SU-DHL-6 (cell line): ENCODE measurements at regions not wholly inside any gene's neighbourhood (a gene's known extent, or its start where the extent isn't known, plus 50 kb on each side); places are given as distances from the start of the nearest gene placed in this dataset.

Experiments
- H2AFZ ChIP-seq: fragments of 200-600 bp; sonication (generic); 2 replicates; pipeline ENCODE4 v1.6.1; 2014; ENCODE audit warnings: low read depth, mild to moderate bottlenecking, moderate library complexity, mixed read lengths, antibody characterized with exemption, low read length; ENCODE audit not compliant: severe bottlenecking
- H3F3A ChIP-seq: fragments of 200-600 bp; shearing (Covaris generic); 2 replicates; pipeline ENCODE4 v1.6.0; 2016; ENCODE audit warnings: antibody characterized with exemption, mild to moderate bottlenecking; ENCODE audit not compliant: insufficient read depth
- H3K27ac ChIP-seq: fragments of 200-600 bp; sonication (generic); 2 replicates; pipeline ENCODE4 v1.5.1; 2016; ENCODE audit warnings: low read depth, mild to moderate bottlenecking, low read length, moderate library complexity, mixed read lengths
- H3K27me3 ChIP-seq: fragments of 200-600 bp; sonication (generic), shearing (Covaris generic); 2 replicates; pipeline ENCODE4 v1.6.0; 2014; ENCODE audit warnings: mild to moderate bottlenecking, low read length
- H3K36me3 ChIP-seq: fragments of 200-600 bp; sonication (generic); 2 replicates; pipeline ENCODE4 v1.6.1; 2014; ENCODE audit warnings: mild to moderate bottlenecking, low read length, mixed read lengths
- H3K4me2 ChIP-seq: fragments of 300-600, 200-600 bp; shearing (Covaris generic), sonication (generic); 2 replicates; pipeline ENCODE4 v1.6.0; 2014; ENCODE audit warnings: low read length, low read depth, mild to moderate bottlenecking; ENCODE audit not compliant: poor library complexity, severe bottlenecking
- H3K4me3 ChIP-seq: fragments of 200-600 bp; sonication (generic); 2 replicates; pipeline ENCODE4 v1.5.1; 2014; ENCODE audit warnings: antibody characterized with exemption, low read length, mild to moderate bottlenecking, mixed read lengths; ENCODE audit not compliant: insufficient read depth, poor library complexity, severe bottlenecking
- H3K79me2 ChIP-seq: fragments of 200-600 bp; sonication (generic); 2 replicates; pipeline ENCODE4 v1.6.1; 2014; ENCODE audit warnings: mild to moderate bottlenecking, low read length, moderate library complexity; ENCODE audit not compliant: insufficient read depth
- H3K9ac ChIP-seq: fragments of 200-600 bp; sonication (generic); 2 replicates; pipeline ENCODE4 v1.7.0; 2014; ENCODE audit warnings: mild to moderate bottlenecking, low read length
- H3K9me2 ChIP-seq: fragments of 200-600 bp; sonication (generic); replicated peaks from 2 replicates; pipeline ENCODE4 v1.6.1; 2014; ENCODE audit warnings: low read length; ENCODE audit not compliant: insufficient read depth
- H3K9me3 ChIP-seq: fragments of 200-600 bp; sonication (generic); 2 replicates; pipeline ENCODE4 v1.6.1; 2014; ENCODE audit warnings: low read length, mixed read lengths; ENCODE audit not compliant: insufficient read depth
- H4K20me1 ChIP-seq: fragments of 200-600 bp; sonication (generic); 2 replicates; pipeline ENCODE4 v1.6.1; 2014; ENCODE audit warnings: low read depth, mild to moderate bottlenecking, antibody characterized with exemption, low read length, moderate library complexity, mixed read lengths
- EZH2phosphoT487 ChIP-seq: fragments of 200-600 bp; sonication (generic), shearing (Covaris generic); conservative IDR thresholded peaks from 2 replicates; pipeline ENCODE4 v1.6.1; 2018; ENCODE audit warnings: mild to moderate bottlenecking, antibody characterized with exemption, low read length, moderate library complexity, mixed read lengths
- TF ChIP-seq, protein P1 (sequence below): fragments of 200-600 bp; sonication (generic); IDR thresholded peaks from one replicate; pipeline ENCODE4 v1.5.1; 2017; ENCODE audit warnings: antibody characterized with exemption, mild to moderate bottlenecking, low read length, moderate library complexity; ENCODE audit not compliant: insufficient read depth, poor library complexity, severe bottlenecking

DNA sequence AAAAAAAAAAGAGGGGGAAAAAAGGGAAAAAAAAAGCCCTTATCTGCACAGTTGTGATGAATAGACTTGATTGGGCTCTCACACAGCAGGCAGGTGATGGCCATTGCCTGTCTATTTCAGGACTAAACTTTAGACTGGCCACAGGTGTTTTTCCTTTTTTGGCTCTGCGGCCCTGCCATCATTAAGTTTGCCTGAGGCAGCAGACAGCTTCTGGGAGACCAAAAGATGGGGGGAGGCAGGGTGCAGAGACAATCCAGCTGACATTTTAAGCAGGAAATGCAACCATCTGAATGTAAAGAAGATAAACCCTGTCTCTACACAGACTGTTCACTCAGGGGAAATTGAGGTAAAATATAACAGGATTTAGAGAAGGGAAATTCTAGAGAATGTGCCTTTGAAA, 295.0 kb upstream of the KCNH8 start:
- Histone ChIP-seq H3K4me3 (no peak overlapping the region), H3K36me3 (no peaks in the 10 kb centered on the region), H3K79me2 (no peaks in the 10 kb centered on the region), H3K27me3 (no peaks in the 10 kb centered on the region), H3K27ac (no peak overlapping the region), H3K9me3 (no peaks in the 10 kb centered on the region), H3K4me2 (no peak overlapping the region), H4K20me1 (no peaks in the 10 kb centered on the region), H3K9ac (no peak overlapping the region), H3K9me2 (no peaks in the 10 kb centered on the region), H3F3A (no peaks in the 10 kb centered on the region), H2AFZ (no peak overlapping the region)
- TF ChIP-seq, protein P1, sequence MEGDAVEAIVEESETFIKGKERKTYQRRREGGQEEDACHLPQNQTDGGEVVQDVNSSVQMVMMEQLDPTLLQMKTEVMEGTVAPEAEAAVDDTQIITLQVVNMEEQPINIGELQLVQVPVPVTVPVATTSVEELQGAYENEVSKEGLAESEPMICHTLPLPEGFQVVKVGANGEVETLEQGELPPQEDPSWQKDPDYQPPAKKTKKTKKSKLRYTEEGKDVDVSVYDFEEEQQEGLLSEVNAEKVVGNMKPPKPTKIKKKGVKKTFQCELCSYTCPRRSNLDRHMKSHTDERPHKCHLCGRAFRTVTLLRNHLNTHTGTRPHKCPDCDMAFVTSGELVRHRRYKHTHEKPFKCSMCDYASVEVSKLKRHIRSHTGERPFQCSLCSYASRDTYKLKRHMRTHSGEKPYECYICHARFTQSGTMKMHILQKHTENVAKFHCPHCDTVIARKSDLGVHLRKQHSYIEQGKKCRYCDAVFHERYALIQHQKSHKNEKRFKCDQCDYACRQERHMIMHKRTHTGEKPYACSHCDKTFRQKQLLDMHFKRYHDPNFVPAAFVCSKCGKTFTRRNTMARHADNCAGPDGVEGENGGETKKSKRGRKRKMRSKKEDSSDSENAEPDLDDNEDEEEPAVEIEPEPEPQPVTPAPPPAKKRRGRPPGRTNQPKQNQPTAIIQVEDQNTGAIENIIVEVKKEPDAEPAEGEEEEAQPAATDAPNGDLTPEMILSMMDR, result no peak
- no peak for TF ChIP-seq EZH2phosphoT487

DNA sequence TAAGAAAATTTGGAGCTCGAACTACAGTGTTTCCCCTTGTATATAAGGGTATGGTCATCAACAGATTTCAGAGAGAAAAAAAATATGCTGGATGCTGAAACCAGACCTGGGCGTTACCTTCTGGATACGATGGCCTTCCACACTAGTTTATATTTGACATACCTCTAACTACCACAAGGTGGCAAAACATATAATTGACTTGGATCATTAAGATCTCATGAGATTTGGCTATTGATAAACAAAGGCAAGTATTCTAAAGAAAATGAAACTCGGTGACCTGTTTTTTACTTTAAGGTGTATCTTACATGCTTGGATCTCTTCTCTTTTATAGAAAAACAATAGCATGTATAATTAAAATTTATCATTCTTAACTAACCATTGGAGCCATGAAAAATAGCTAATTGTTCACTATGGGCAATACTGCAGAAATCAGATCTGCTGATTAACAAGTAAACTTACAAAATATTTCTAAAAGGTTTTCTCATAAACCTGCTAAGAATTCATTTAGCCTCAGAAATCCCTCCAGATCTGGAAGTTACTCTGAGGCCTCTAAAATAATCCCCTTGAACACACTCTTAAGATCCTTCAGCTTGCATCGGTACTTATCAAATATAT, 300.6 kb upstream of the KCNH8 start:
- no peaks in the 10 kb centered on the region for H3K79me2 ChIP-seq
- H2AFZ ChIP-seq, result no peak overlapping the region
- no peaks in the 10 kb centered on the region for H3K9me2 ChIP-seq
- H3K27ac ChIP-seq, result no peak overlapping the region
- H3F3A ChIP-seq, result no peaks in the 10 kb centered on the region
- no peaks in the 10 kb centered on the region for H3K27me3 ChIP-seq
- H3K36me3 ChIP-seq, result no peaks in the 10 kb centered on the region
- H3K4me2 ChIP-seq, result no peak overlapping the region
- H3K4me3 ChIP-seq, result no peak overlapping the region
- TF ChIP-seq, protein P1, result peak; percentile 23
- TF ChIP-seq EZH2phosphoT487, result no peak
- H4K20me1 ChIP-seq, result no peaks in the 10 kb centered on the region
- no peaks in the 10 kb centered on the region for H3K9me3 ChIP-seq
- no peak overlapping the region for H3K9ac ChIP-seq

DNA sequence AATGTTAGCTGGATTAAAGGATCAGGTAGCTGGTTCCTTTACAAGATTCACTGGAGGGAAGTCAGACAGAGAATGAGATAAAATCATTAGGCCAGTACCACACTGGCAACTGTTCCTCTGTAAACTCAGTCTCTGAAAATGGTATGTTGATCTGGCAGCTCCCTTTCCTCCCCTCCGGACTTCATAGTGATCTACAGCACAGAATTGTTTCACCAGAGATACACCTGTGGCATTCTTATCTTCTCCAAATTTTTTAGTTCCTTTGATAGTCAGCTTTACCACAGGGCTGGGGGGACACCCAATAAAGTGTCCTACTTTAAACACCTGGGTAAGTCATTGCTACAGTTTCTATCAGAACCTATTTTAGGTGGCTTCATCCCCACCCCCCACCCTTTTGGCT, 304.3 kb upstream of the KCNH8 start:
- H2AFZ ChIP-seq, result no peak overlapping the region
- H3K4me3 ChIP-seq, result no peak overlapping the region
- H3K9ac ChIP-seq, result no peak overlapping the region
- H3K9me3 ChIP-seq, result no peaks in the 10 kb centered on the region
- no peak for TF ChIP-seq EZH2phosphoT487
- H4K20me1 ChIP-seq, result no peaks in the 10 kb centered on the region
- no peaks in the 10 kb centered on the region for H3F3A ChIP-seq
- H3K9me2 ChIP-seq, result no peaks in the 10 kb centered on the region
- H3K79me2 ChIP-seq, result no peaks in the 10 kb centered on the region
- H3K4me2 ChIP-seq, result no peak overlapping the region
- no peaks in the 10 kb centered on the region for H3K27me3 ChIP-seq
- H3K36me3 ChIP-seq, result no peaks in the 10 kb centered on the region
- no peak overlapping the region for H3K27ac ChIP-seq

DNA sequence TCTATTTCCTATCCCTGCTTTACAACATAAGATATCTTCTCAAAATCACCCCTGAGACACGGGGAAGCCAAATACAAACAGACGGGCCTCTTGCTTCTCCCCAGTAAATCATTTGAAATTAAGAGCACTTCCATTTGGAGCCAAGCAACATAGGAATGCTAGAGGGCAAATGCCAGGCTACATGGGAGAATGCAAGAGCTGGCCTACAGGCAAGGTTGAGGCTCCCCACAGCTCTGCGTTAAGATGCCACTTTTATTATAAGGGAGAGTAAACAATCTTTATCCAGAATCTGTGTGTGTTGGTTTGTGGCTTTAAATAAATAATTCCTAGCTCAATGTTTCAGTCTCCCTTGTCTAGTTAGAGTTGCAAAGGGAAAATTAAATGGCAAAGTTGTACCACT, 305.1 kb upstream of the KCNH8 start:
- Histone ChIP-seq H3K36me3 (no peaks in the 10 kb centered on the region), H3K27me3 (no peaks in the 10 kb centered on the region), H3F3A (no peaks in the 10 kb centered on the region), H4K20me1 (no peaks in the 10 kb centered on the region), H2AFZ (no peak overlapping the region), H3K4me3 (no peak overlapping the region), H3K9me2 (no peaks in the 10 kb centered on the region), H3K9me3 (no peaks in the 10 kb centered on the region), H3K9ac (no peak overlapping the region), H3K79me2 (no peaks in the 10 kb centered on the region), H3K27ac (no peak overlapping the region), H3K4me2 (no peak overlapping the region)
- TF ChIP-seq, protein P1, result no peak
- no peak for TF ChIP-seq EZH2phosphoT487
